ENCODE measurements at regions not wholly inside any gene's neighbourhood (a gene's known extent, or its start where the extent isn't known, plus 50 kb on each side); places are given as distances from the start of the nearest gene placed in this dataset.
"Not testable (repeated sequence)": the region's sequence is repeated elsewhere in the genome, so short reads cannot be mapped to it uniquely, and the experiment has no call there.

DNA sequence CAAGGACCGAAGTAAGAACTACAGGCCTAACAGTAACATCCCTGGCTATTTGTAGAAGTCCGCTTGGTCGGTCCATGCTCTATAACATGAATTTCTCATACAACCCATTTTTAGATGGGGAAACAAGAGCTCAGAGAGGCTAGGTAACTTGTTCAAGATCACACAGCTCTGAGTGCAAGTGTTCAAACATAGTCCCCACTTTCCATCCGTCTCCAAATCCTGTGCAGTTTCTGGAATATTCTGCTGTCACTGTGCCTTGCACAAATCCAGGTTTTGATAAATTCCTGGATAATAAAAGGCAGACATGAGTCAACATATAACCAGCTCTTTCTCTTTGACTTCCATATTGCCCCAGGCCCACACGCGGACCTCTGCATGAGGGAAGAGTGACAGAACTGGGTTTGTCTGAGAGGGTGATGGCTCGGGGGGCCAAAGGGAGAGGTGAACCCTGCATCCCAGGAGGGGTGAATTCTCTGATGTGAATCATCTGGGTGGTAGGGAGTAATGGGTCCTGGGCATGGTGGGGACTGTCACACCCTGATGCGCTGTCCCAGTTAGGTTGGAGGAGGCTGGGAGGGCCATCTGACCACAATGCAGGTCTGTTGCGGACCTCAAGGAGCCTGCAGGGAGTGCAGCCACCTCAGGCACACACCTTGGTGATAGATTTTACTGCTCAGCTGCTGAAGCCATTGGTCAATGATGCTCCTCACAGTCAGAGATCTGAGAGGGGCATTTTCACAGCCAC lies 162.2 kb downstream of the SMAD6 start:
- H3K4me3 ChIP-seq (ENCODE audit: low read depth, low read length): no peak overlapping the region

GRCh38 chr15:66864871-66865281 lies 162.8 kb downstream of the SMAD6 start:
- no peak overlapping the region for H3K4me3 ChIP-seq (ENCODE audit: low read depth, low read length)

DNA sequence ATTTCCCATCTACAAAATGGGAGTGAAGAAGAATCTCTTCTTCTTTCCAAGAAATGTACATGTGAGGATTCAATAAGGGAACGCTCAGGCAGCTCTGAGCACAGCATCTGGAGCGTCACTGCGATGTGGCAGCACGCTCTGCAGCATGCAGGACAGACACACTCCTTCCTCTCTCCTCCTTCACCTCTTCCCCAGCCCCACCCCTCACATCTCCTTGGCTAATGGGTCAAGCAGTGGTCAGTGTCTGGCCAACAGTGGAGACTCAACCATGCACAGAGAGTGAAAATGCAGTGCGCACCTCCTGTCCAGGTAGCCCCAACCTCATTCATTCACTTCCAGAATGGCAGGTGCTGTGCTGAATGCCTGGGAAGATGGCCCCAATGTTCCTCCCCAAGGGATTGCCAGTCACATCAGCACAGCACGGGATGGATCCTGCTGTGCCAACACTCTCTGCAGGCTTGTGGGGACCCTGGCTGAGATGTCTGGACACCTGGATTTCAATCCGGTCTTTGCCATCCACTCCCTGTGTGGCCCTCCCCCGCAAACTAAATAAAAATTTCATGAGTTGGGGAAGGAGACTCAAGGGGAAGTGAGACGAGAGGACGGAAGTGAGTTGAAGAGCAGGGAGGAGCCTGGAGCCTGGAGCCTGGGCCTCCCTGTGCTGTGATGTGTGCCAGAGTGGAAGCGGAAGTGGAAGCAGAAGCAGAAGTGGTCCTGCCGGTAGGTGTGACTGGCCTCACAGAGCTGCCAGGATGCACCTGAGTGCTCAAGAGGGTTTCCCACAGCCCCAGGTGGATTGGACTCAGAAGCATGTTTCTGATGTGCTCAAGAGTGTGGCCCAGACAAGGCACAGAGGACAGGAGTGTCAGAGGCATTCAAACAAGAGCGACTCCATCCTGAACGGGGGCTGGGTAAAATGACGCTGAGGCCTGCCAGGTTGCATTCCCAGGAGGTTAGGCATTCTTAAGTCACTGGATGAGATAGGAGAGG lies 163.9 kb downstream of the SMAD6 start:
- no peak overlapping the region for H3K4me3 ChIP-seq (ENCODE audit: low read depth, low read length)

- H3K4me3 ChIP-seq (ENCODE audit: low read depth, low read length): no peak overlapping the region
Observed at GRCh38 chr15:66866656-66867055, 164.6 kb downstream of the SMAD6 start.

- no peak overlapping the region for H3K4me3 ChIP-seq (ENCODE audit: low read depth, low read length)
Observed at GRCh38 chr15:66868918-66869317, 166.9 kb downstream of the SMAD6 start.

- no peak overlapping the region for H3K4me3 ChIP-seq (ENCODE audit: low read depth, low read length)
Observed at GRCh38 chr15:66870880-66871388, 168.9 kb downstream of the SMAD6 start.

DNA sequence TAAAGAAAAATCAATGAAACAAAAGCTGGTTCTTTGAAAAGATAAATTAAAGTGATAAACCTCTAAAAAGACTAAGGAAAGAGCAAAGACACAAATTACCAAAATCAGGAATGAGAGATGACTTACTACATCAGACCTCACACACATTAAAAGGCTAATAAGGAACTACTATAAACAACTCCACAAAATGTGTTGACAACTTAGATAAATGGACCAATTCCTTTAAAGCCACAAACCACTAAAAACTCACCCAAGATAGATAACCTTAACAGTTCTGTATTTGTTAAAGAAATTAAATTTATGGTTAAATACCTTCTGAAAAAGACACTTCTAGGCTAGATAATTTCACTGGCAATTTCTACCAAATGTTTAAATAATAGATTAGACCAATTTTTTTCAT lies 170.4 kb downstream of the SMAD6 start:
- no peak overlapping the region for H3K4me3 ChIP-seq (ENCODE audit: low read depth, low read length)

GRCh38 chr15:66873331-66873730 lies 171.3 kb downstream of the SMAD6 start:
- H3K4me3 ChIP-seq (ENCODE audit: low read depth, low read length): not testable (repeated sequence)

DNA sequence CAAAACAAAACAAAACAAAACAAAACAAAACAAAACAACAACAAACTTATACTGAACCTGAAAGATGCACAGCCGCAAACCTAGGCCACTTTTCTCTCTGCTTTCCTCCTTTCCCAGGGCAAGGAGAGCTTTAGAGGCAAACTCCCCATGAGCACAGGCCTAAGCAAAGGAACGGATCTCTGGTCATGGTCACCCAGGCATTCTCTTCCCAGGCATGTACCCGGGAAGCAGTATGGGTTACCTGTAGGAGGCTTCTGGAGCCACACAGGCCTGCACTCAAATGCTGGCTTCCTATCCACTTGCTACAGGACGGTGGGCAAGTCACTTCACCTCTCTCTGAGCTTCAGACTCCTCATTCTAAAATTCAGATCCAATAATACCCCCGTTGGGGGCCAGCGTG lies 171.8 kb downstream of the SMAD6 start:
- H3K4me3 ChIP-seq (ENCODE audit: low read depth, low read length): no peak overlapping the region

- no peak overlapping the region for H3K4me3 ChIP-seq (ENCODE audit: low read depth, low read length)
Observed at GRCh38 chr15:66875588-66876420, 173.8 kb downstream of the SMAD6 start.

DNA sequence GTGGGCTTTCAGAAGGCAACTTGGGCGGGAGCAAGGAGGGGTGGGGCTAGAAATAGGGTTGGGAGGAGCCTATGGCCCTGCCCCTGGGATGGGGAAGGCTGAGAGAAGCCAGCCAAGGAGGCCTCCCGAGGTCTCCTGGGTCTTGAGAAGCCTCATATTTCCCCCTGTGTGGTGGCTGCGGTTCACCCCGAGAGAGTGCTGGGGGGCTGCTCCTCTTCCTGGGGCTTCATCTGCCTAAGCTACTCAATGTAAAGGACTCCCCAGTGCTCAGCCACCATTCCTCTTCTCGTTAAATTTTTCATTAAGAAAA lies 174.3 kb downstream of the SMAD6 start:
- no peak overlapping the region for H3K4me3 ChIP-seq (ENCODE audit: low read depth, low read length)

DNA sequence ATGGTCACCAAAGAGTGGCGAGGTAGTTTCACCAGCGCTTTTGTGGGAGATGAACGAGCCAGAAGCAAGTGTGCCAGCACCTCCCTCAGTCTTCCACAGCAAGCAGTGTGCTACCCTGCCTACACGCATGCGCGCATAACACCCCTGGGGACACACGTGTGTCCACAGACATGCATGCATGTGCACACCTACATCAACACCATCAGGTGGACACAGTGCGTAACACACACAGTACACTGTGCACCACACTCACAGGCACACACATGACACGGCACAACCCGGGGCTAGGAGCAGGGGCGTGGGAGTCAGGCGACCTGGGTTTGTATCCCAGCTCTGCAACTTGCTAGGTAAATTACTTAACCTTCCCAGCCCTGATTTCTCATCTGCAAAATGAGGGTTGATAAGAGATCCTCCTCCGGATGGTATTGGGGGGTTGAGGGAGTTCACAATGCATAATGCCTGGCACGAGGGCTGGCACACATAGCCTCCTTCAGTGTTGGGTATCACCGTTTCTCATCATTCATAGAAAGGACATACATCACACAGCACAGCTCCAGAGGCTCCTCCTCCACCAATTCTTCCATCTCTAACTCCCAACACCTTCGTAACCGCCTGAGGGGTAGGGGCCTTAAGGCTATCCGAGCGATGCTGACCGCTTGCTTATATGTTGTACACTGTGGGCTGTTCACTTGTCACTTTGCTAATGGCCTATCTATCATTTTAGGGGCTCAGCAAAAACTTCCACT lies 174.9 kb downstream of the SMAD6 start:
- no peak overlapping the region for H3K4me3 ChIP-seq (ENCODE audit: low read depth, low read length)

DNA sequence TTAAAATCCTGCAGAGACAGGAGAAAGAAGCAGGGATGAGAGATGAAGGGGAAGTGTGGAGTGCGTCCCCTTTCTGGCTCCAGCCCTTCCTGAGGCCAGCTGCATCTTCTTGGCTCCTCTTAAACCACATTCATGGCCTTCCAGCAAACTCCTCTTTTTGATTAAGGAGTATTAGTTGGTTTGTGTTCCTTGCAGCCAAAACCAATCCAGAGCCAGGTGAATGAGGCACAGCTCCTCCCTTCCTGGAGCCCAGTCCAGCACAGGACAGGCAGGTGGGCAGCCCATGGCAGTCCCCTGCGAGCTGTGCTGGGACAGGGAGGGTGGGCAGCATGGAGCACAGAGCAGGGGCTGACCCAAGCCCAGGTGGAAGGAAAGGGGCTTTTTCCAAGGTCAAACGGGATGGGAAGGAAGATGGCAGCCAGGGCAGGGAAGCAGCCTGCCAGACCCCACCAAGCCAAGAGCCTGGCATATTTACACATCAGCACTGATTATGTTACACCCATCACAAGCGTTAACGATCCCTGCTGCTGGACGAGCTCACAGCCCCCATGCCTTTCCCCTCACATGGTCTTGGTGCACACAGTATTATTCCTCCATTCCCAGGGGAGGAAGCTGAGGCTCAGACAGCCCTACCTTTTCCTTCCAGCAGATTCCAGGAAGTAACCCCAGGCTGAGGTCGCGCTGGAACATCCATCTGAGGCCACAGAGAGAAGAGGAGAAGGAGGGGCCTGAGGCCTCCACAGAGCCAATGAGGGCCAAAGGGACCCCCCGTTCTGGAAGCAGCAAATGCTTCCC lies 175.6 kb downstream of the SMAD6 start:
- no peak overlapping the region for H3K4me3 ChIP-seq (ENCODE audit: low read depth, low read length)

- H3K4me3 ChIP-seq (ENCODE audit: low read depth, low read length): no peak overlapping the region
Observed at GRCh38 chr15:66878761-66879160, 176.7 kb downstream of the SMAD6 start.

DNA sequence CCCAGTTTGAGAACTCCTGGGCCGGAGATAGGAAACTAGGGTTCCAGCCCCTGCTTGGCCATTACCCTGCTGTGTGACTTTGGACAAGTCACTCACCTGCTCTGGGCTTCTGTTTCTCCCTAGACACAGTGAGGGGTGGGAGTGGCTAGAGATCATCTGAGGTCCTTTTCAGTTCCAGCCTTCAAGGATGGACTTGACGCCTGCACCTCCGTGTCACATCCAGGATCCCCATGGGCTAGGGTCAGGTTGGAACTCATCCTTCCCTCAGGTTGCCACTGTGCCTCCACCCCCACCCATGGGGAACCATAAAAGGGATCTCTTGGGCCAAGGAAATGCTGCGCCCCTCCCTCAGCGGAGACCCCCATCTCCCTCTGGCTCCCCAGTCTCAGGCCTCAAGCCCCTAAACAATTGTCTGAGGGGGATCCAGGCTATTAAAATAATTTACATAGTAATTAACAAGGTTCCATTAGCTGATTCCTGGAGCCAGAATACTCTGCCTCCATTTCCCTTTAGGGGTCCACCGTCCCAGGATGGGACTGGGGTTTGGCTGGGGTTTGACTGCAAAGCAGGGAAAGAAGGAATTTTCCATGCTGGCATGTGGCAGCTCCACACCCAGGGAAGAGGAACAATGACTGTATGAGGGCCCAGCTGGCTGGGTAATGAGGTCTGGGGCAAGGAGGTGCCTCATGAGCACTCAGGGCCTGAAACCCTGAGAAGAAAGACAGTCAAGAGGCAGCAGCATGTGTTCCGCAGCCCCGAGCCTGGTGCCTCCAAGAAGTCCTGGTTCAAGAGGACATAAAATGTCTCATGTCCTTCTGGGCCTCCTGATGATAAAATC lies 177.7 kb downstream of the SMAD6 start:
- H3K4me3 ChIP-seq (ENCODE audit: low read depth, low read length): no peak overlapping the region

DNA sequence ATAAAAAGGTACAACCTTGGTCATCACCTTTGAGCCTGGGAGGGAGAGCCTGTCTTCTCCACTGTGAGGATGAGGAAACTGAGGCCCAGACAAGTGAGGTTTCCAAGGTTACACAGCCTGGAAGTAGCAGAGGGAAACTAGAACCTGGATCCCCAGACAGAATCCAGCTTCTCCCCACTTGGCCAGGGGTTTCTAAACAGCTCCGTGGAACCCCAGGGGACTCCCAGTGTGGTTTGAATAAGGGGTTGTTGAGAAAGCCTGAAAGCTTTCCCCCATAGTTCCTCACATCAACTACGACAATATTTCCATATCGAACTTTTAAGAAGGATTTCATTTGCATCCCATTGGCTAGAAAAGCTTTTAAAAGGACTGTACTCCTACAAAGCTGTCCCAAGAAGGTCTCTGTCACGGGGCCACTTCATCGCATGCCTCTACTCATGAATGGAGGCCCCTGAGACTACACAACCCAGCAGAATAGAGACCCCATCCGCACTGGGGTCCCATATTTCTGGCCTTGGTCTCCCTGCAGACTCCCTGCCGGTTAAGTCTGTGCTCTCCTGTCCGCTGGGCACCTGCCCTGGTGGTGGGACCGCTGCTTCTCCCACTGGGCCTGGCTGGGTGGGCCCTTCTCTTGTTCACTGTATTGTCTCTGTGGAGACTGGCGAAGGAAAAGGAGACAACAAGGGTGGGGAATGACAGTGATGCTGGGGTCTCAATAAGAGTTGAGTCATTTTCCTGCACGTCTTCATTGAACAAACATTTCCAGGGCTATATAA lies 178.5 kb downstream of the SMAD6 start:
- no peak overlapping the region for H3K4me3 ChIP-seq (ENCODE audit: low read depth, low read length)

DNA sequence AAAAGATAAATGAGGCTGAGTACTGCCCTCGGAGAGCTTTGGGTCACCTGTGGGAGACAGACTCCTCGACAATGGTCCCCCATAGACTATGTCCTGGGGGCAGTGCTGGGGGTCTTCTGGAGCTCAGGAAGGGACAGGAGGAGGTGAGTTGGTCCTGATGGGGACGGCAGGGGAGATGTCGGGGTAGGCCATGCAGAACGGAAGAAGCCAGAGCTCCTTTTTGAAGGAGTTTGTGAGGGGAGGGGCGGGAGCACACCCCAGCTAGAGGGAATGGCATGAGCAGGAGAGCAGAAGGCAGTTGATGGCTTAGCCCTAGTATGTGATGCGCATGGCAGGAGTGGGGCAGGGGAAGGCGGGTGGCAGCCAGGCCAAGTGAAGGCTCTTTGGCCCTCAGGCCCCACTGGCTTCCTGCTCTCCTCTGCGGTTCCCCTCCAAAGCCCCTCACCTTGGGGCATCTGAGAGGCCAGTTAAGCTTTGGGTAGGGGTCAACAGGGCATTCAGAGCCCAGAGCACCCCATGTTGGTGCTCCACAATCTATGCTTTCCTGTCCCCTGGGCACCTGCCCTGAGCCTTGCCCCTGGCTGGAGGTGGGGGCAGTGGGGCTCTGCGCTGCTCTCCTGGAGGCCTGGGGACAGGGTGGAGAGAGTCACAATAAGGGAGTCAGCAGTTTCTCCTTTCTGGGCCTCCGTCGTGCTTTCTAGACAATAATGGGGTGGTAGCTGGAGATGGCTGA lies 179.3 kb downstream of the SMAD6 start:
- no peak overlapping the region for H3K4me3 ChIP-seq (ENCODE audit: low read depth, low read length)

Data from iPS-11a (cell line).